DOHH2 (cell line): ENCODE measurements at regions not wholly inside any gene's neighbourhood (a gene's known extent, or its start where the extent isn't known, plus 50 kb on each side); places are given as distances from the start of the nearest gene placed in this dataset.

Source experiments
- H3F3A ChIP-seq: fragments of 200-600 bp; sonication (generic), shearing (Covaris generic); 2 replicates; pipeline ENCODE4 v1.6.0; 2016; ENCODE audit warnings: antibody characterized with exemption, mild to moderate bottlenecking; ENCODE audit not compliant: control insufficient read depth, insufficient read depth
- H3K27ac ChIP-seq: fragments of 200-600 bp; sonication (generic); 2 replicates; pipeline ENCODE4 v1.5.1; 2014; ENCODE audit warnings: low read depth, mild to moderate bottlenecking, low read length, moderate library complexity
- H3K27me3 ChIP-seq: fragments of 200-600 bp; sonication (generic); 2 replicates; pipeline ENCODE4 v1.6.1; 2014; ENCODE audit warnings: mild to moderate bottlenecking, low read length, mixed read lengths; ENCODE audit not compliant: control insufficient read depth
- H3K36me3 ChIP-seq: fragments of 200-600 bp; sonication (generic); 2 replicates; pipeline ENCODE4 v1.6.1; 2014; ENCODE audit warnings: mild to moderate bottlenecking, low read length, moderate library complexity, mixed read lengths; ENCODE audit not compliant: control insufficient read depth
- H3K4me1 ChIP-seq: fragments of 200-600 bp; sonication (generic); 2 replicates; pipeline ENCODE4 v1.6.1; 2014; ENCODE audit warnings: mild to moderate bottlenecking, low read length, mixed read lengths; ENCODE audit not compliant: control insufficient read depth
- H3K4me2 ChIP-seq: fragments of 200-600 bp; sonication (generic); 2 replicates; pipeline ENCODE4 v1.6.0; 2014; ENCODE audit warnings: mild to moderate bottlenecking, low read length, moderate library complexity
- H3K4me3 ChIP-seq: fragments of 200-600 bp; sonication (generic); 2 replicates; pipeline ENCODE4 v1.5.1; 2014; ENCODE audit warnings: mild to moderate bottlenecking, low read length, mixed read lengths
- H3K79me2 ChIP-seq: fragments of 200-600 bp; sonication (generic); 2 replicates; pipeline ENCODE4 v1.6.1; 2014; ENCODE audit warnings: mild to moderate bottlenecking, low read length, mixed read lengths; ENCODE audit not compliant: control insufficient read depth
- H3K9me2 ChIP-seq: fragments of 200-600 bp; sonication (generic); replicated peaks from 2 replicates; pipeline ENCODE4 v1.6.1; 2014; ENCODE audit warnings: mild to moderate bottlenecking, low read length, mixed read lengths; ENCODE audit not compliant: control insufficient read depth
- H3K9me3 ChIP-seq: fragments of 200-600 bp; sonication (generic); 2 replicates; pipeline ENCODE4 v1.6.1; 2014; ENCODE audit warnings: antibody characterized with exemption, low read length, mixed read lengths; ENCODE audit not compliant: control insufficient read depth, insufficient read depth
- H4K20me1 ChIP-seq: fragments of 200-600 bp; sonication (generic); 2 replicates; pipeline ENCODE4 v1.6.0; 2014; ENCODE audit warnings: low read depth, mild to moderate bottlenecking, antibody characterized with exemption, low read length, moderate library complexity; ENCODE audit not compliant: control insufficient read depth, insufficient read depth
- EZH2phosphoT487 ChIP-seq: fragments of 200-600 bp; sonication (generic); IDR thresholded peaks from 2 replicates; pipeline ENCODE4 v1.6.1; 2017; ENCODE audit warnings: borderline replicate concordance, mild to moderate bottlenecking, antibody characterized with exemption, low read length, moderate library complexity, mixed read lengths
- TF ChIP-seq, protein P1 (sequence below): fragments of 200-600 bp; sonication (generic); IDR thresholded peaks from one replicate; pipeline ENCODE4 v1.5.1; 2014; ENCODE audit warnings: antibody characterized with exemption, mild to moderate bottlenecking, low read depth, low read length; ENCODE audit not compliant: poor library complexity, severe bottlenecking

GRCh38 chr2:183996825-183997793 is 601.2 kb upstream of the ZNF804A start:
- no peaks in the 10 kb centered on the region for H3F3A ChIP-seq
- no peaks in the 10 kb centered on the region for H4K20me1 ChIP-seq
- no peaks in the 10 kb centered on the region for H3K36me3 ChIP-seq
- no peaks in the 10 kb centered on the region for H3K4me1 ChIP-seq
- no peak overlapping the region for H3K4me3 ChIP-seq
- no peaks in the 10 kb centered on the region for H3K9me3 ChIP-seq
- no peaks in the 10 kb centered on the region for H3K79me2 ChIP-seq
- no peak overlapping the region for H3K4me2 ChIP-seq
- H3K9me2 ChIP-seq = no peaks in the 10 kb centered on the region
- TF ChIP-seq, protein P1, sequence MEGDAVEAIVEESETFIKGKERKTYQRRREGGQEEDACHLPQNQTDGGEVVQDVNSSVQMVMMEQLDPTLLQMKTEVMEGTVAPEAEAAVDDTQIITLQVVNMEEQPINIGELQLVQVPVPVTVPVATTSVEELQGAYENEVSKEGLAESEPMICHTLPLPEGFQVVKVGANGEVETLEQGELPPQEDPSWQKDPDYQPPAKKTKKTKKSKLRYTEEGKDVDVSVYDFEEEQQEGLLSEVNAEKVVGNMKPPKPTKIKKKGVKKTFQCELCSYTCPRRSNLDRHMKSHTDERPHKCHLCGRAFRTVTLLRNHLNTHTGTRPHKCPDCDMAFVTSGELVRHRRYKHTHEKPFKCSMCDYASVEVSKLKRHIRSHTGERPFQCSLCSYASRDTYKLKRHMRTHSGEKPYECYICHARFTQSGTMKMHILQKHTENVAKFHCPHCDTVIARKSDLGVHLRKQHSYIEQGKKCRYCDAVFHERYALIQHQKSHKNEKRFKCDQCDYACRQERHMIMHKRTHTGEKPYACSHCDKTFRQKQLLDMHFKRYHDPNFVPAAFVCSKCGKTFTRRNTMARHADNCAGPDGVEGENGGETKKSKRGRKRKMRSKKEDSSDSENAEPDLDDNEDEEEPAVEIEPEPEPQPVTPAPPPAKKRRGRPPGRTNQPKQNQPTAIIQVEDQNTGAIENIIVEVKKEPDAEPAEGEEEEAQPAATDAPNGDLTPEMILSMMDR = no peak
- no peak for TF ChIP-seq EZH2phosphoT487
- no peaks in the 10 kb centered on the region for H3K27me3 ChIP-seq
- no peak overlapping the region for H3K27ac ChIP-seq

DNA sequence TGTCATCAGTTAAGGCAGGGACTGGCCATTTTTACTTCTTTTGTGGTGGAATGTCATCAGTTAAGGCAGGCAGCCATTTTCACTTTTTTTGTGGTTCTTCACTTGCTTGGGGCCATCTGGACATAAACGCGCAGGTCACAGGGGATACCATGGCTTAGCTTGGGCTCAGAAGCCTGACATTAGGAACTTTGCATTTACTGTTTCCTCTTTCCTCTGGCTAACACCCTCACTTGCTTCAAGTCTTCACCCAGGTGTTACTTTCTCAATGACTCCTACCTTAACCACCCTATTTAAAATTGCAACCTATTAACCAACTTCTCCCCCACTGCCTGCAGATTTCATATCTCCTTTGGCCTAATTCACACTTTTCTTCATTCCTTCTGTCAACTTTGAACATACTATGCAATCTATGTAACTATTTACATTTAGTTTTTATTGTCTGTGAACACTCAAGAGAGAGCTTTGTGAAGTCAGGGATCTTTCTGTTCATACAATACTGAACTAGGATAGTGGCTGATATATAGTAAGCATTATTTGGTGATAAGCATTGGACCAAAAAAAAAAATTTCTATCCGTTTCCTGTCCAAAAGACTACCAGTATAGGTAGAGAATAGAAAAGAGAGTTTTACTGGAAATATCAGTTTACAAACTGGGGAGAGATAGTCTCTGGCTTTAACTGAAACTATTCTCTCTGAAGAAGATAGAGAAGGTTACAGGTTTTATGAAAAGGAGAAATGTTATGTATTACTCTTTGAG is 600.1 kb upstream of the ZNF804A start:
- Histone ChIP-seq H3K9me2 (no peaks in the 10 kb centered on the region), H3K4me1 (no peaks in the 10 kb centered on the region), H3F3A (no peaks in the 10 kb centered on the region), H3K36me3 (no peaks in the 10 kb centered on the region), H3K79me2 (no peaks in the 10 kb centered on the region), H3K9me3 (no peaks in the 10 kb centered on the region), H3K27ac (no peak overlapping the region), H3K27me3 (no peaks in the 10 kb centered on the region), H4K20me1 (no peaks in the 10 kb centered on the region), H3K4me3 (no peak overlapping the region), H3K4me2 (no peak overlapping the region)
- TF ChIP-seq, protein P1 = no peak
- no peak for TF ChIP-seq EZH2phosphoT487

DNA sequence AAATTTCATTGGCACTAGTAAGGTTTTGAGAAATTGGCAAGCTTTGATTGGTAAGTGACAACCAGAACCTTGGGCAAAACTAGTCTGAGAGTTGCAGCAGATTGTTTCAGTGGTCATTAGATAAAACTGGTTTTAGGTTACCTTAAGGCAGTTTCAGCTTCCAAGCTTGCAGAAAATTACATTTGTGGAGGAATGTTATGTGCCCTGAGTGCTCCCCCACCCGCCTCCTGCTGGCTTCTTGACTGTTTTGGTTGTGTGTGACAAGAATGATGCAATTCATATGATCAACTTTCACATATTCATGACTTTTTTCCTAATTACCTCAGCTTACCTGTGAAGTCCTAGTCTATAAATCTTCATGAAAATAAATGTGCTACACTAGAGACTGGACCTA is 599.5 kb upstream of the ZNF804A start:
- TF ChIP-seq, protein P1 = no peak
- no peak for TF ChIP-seq EZH2phosphoT487
- H3K36me3 ChIP-seq = no peaks in the 10 kb centered on the region
- H3K9me2 ChIP-seq = no peaks in the 10 kb centered on the region
- H3K4me3 ChIP-seq = no peak overlapping the region
- H3K9me3 ChIP-seq = no peaks in the 10 kb centered on the region
- no peak overlapping the region for H3K4me2 ChIP-seq
- H3K27me3 ChIP-seq = no peaks in the 10 kb centered on the region
- no peaks in the 10 kb centered on the region for H3K79me2 ChIP-seq
- no peaks in the 10 kb centered on the region for H3F3A ChIP-seq
- no peaks in the 10 kb centered on the region for H3K4me1 ChIP-seq
- no peak overlapping the region for H3K27ac ChIP-seq
- no peaks in the 10 kb centered on the region for H4K20me1 ChIP-seq
